ENCODE measurements at regions not wholly inside any gene's neighbourhood (a gene's known extent, or its start where the extent isn't known, plus 50 kb on each side); places are given as distances from the start of the nearest gene placed in this dataset.

GRCh38 chr17:72046643-72047612 lies 73.9 kb upstream of the SOX9 start:
- H3K4me1 ChIP-seq (ENCODE audit: insufficient read depth, low read length, severe bottlenecking), result no peaks in the 10 kb centered on the region
- H3K36me3 ChIP-seq (ENCODE audit: insufficient read depth, low read length), result no peaks in the 10 kb centered on the region
- no peak overlapping the region for H2AFZ ChIP-seq (ENCODE audit: low read length)
- H3K79me2 ChIP-seq (ENCODE audit: insufficient read depth, low read length), result no peaks in the 10 kb centered on the region
- H3K4me3 ChIP-seq (ENCODE audit: low read depth, low read length, poor library complexity, severe bottlenecking), result no peak overlapping the region
- no peak overlapping the region for H3K4me2 ChIP-seq (ENCODE audit: low read length)
- H3K9me3 ChIP-seq (ENCODE audit: low read length), result no peaks in the 10 kb centered on the region
- no peaks in the 10 kb centered on the region for H4K20me1 ChIP-seq (ENCODE audit: insufficient read depth, low read length)
- no peak overlapping the region for H3K27ac ChIP-seq (ENCODE audit: low read depth, low read length, poor library complexity, severe bottlenecking)
- no peaks in the 10 kb centered on the region for H3F3A ChIP-seq (ENCODE audit: insufficient read depth, low read length)
- H3K9ac ChIP-seq (ENCODE audit: low read length), result no peak overlapping the region
- H3K27me3 ChIP-seq (ENCODE audit: insufficient read depth, low read length), result no peaks in the 10 kb centered on the region
- H3K9me2 ChIP-seq (ENCODE audit: low read depth, low read length), result no peaks in the 10 kb centered on the region
- no peak for TF ChIP-seq CTCF (IDR thresholded peaks at IDR 0.05; ENCODE audit: low read length)

DNA sequence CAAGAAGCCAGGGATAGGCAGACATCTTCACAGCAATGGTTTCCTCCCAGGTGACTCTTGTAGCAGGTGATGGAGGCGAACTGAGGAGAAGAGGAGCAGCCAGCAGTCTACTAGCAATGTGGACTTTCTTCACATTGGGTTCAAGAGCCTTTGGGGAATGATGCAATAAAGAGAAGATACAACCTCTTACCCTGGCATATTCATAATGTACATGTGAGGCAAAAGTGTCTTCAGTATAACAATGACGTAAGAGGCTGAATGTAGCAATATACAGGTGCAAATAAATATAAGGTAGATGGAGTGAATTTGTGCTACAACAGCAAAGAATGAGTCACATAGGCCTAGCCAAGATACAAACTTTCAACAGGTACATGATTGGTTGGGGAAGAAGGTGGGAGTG lies 70.9 kb upstream of the SOX9 start:
- Histone ChIP-seq H3K9ac (ENCODE audit: low read length) (no peak overlapping the region), H3K27ac (ENCODE audit: low read depth, low read length, poor library complexity, severe bottlenecking) (no peak overlapping the region), H3K79me2 (ENCODE audit: insufficient read depth, low read length) (no peaks in the 10 kb centered on the region), H3K27me3 (ENCODE audit: insufficient read depth, low read length) (no peaks in the 10 kb centered on the region), H3K4me2 (ENCODE audit: low read length) (no peak overlapping the region), H3F3A (ENCODE audit: insufficient read depth, low read length) (no peaks in the 10 kb centered on the region), H2AFZ (ENCODE audit: low read length) (no peak overlapping the region), H3K36me3 (ENCODE audit: insufficient read depth, low read length) (no peaks in the 10 kb centered on the region), H3K4me3 (ENCODE audit: low read depth, low read length, poor library complexity, severe bottlenecking) (no peak overlapping the region), H3K9me2 (ENCODE audit: low read depth, low read length) (no peaks in the 10 kb centered on the region), H4K20me1 (ENCODE audit: insufficient read depth, low read length) (no peaks in the 10 kb centered on the region), H3K9me3 (ENCODE audit: low read length) (no peaks in the 10 kb centered on the region), H3K4me1 (ENCODE audit: insufficient read depth, low read length, severe bottlenecking) (no peaks in the 10 kb centered on the region)
- no peak for TF ChIP-seq CTCF (IDR thresholded peaks at IDR 0.05; ENCODE audit: low read length)
- no peak for TF ChIP-seq EZH2 (IDR thresholded peaks at IDR 0.05; ENCODE audit: borderline replicate concordance, low read length)

DNA sequence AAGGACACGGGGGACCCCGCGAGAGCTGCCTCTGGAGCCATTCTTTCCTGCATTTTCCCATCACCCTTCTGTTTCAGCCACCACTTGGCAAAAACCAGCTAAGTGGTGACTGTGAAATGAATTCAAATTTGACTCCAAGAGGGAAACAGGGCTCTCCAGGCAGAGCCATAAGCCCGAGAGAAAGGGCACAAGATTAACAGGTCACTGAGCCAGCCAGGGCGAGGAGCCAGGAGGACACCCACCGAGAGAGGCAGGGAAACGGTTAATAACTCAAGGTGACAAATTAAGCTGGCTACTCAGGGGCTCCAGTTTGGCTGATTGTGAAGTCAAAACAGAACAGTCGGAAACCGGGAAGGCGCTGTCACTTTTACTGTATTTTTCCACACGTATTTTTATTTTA lies 67.8 kb upstream of the SOX9 start:
- Histone ChIP-seq H2AFZ (ENCODE audit: low read length) (no peak overlapping the region), H3K79me2 (ENCODE audit: insufficient read depth, low read length) (no peaks in the 10 kb centered on the region), H3F3A (ENCODE audit: insufficient read depth, low read length) (no peaks in the 10 kb centered on the region), H3K4me2 (ENCODE audit: low read length) (no peak overlapping the region), H3K36me3 (ENCODE audit: insufficient read depth, low read length) (no peaks in the 10 kb centered on the region), H3K27me3 (ENCODE audit: insufficient read depth, low read length) (no peaks in the 10 kb centered on the region), H3K9me3 (ENCODE audit: low read length) (no peaks in the 10 kb centered on the region), H3K9me2 (ENCODE audit: low read depth, low read length) (no peaks in the 10 kb centered on the region), H3K27ac (ENCODE audit: low read depth, low read length, poor library complexity, severe bottlenecking) (no peak overlapping the region), H3K4me1 (ENCODE audit: insufficient read depth, low read length, severe bottlenecking) (no peaks in the 10 kb centered on the region), H3K4me3 (ENCODE audit: low read depth, low read length, poor library complexity, severe bottlenecking) (no peak overlapping the region), H4K20me1 (ENCODE audit: insufficient read depth, low read length) (no peaks in the 10 kb centered on the region), H3K9ac (ENCODE audit: low read length) (no peak overlapping the region)
- TF ChIP-seq EZH2 (IDR thresholded peaks at IDR 0.05; ENCODE audit: borderline replicate concordance, low read length), result no peak
- no peak for TF ChIP-seq CTCF (IDR thresholded peaks at IDR 0.05; ENCODE audit: low read length)

Data from OCI-LY1 (cell line).